GM12878 (cell line): ENCODE measurements at regions not wholly inside any gene's neighbourhood (a gene's known extent, or its start where the extent isn't known, plus 50 kb on each side); places are given as distances from the start of the nearest gene placed in this dataset.

ENCODE experiments used
- ASH2L ChIP-seq: fragments of 300-600, 200-600 bp; sonication (generic); IDR thresholded peaks from 2 replicates; pipeline ENCODE4 v1.6.1; 2017; ENCODE audit warnings: low read depth, mild to moderate bottlenecking, borderline replicate concordance
- ATF7 ChIP-seq: fragments of 450-650 bp; IDR thresholded peaks from 2 replicates; pipeline ENCODE4 v1.6.1; 2016; ENCODE audit warnings: low read depth, mild to moderate bottlenecking
- CHD1 ChIP-seq: IDR thresholded peaks from 2 replicates; pipeline ENCODE4 v1.6.1; 2012; ENCODE audit warnings: low read depth, low read length, improper control_type of control experiment
- CREM ChIP-seq: IDR thresholded peaks from 2 replicates; pipeline ENCODE4 v1.6.1; 2014; ENCODE audit warnings: antibody characterized with exemption, low read depth
- HDAC2 ChIP-seq: fragments of 200-600 bp; sonication (generic); IDR thresholded peaks from 2 replicates; pipeline ENCODE4 v1.6.1; 2017
- HDGF ChIP-seq: fragments of 450-650 bp; IDR thresholded peaks from 2 replicates; pipeline ENCODE4 v1.6.1; 2016; ENCODE audit warnings: antibody characterized with exemption
- IRF5 ChIP-seq: fragments of 450-650 bp; IDR thresholded peaks from 2 replicates; pipeline ENCODE4 v1.6.1; 2017; ENCODE audit warnings: borderline replicate concordance
- LARP7 ChIP-seq: fragments of 450-650 bp; IDR thresholded peaks from 2 replicates; pipeline ENCODE4 v1.6.1; 2017; ENCODE audit warnings: mild to moderate bottlenecking
- MEF2B ChIP-seq: fragments of 450-650 bp; IDR thresholded peaks from 2 replicates; pipeline ENCODE4 v1.6.1; 2018; ENCODE audit warnings: mild to moderate bottlenecking, moderate library complexity; ENCODE audit not compliant: partially characterized antibody, poor library complexity, severe bottlenecking
- MLLT1 ChIP-seq: fragments of 450-650 bp; IDR thresholded peaks from 2 replicates; pipeline ENCODE4 v1.6.1; 2016; ENCODE audit warnings: mild to moderate bottlenecking
- MXI1 ChIP-seq: fragments of 150-350 bp; IDR thresholded peaks from 2 replicates; pipeline ENCODE4 v1.6.1; 2011; ENCODE audit warnings: low read depth, mild to moderate bottlenecking, inconsistent platforms, low read length, improper control_type of control experiment
- NFIC ChIP-seq: IDR thresholded peaks from 2 replicates; pipeline ENCODE4 v1.6.1; 2012; ENCODE audit warnings: low read depth, mild to moderate bottlenecking, inconsistent platforms, low read length, moderate library complexity
- PAX5 ChIP-seq: IDR thresholded peaks from 2 replicates; pipeline ENCODE4 v1.6.1; 2011; ENCODE audit warnings: low read depth, low read length, borderline replicate concordance
- PBX3 ChIP-seq: IDR thresholded peaks from 2 replicates; pipeline ENCODE4 v1.6.1; 2011; ENCODE audit warnings: mild to moderate bottlenecking, low read depth, low read length, moderate library complexity; ENCODE audit not compliant: insufficient replicate concordance
- PML ChIP-seq: IDR thresholded peaks from 2 replicates; pipeline ENCODE4 v1.6.1; 2012; ENCODE audit warnings: low read length, inconsistent platforms
- SMARCA5 ChIP-seq: fragments of 450-650 bp; IDR thresholded peaks from 2 replicates; pipeline ENCODE4 v1.6.1; 2017; ENCODE audit warnings: mild to moderate bottlenecking
- SPI1 ChIP-seq: IDR thresholded peaks from 2 replicates; pipeline ENCODE4 v1.6.1; 2011; ENCODE audit warnings: low read depth, mild to moderate bottlenecking, low read length, moderate library complexity, borderline replicate concordance; ENCODE audit not compliant: insufficient read depth
- STAT1 ChIP-seq: fragments of 450-650 bp; conservative IDR thresholded peaks from 2 replicates; pipeline ENCODE4 v1.6.1; 2014; ENCODE audit warnings: antibody characterized with exemption, mild to moderate bottlenecking
- SUPT20H ChIP-seq: IDR thresholded peaks from 2 replicates; pipeline ENCODE4 v1.6.1; 2011; ENCODE audit warnings: low read depth, mild to moderate bottlenecking, low read length, moderate library complexity, borderline replicate concordance; ENCODE audit not compliant: control insufficient read depth
- TCF12 ChIP-seq: IDR thresholded peaks from 2 replicates; pipeline ENCODE4 v1.6.1; 2011; ENCODE audit warnings: low read depth, mild to moderate bottlenecking, low read length
- TCF3 ChIP-seq: IDR thresholded peaks from 2 replicates; pipeline ENCODE4 v1.6.1; 2012; ENCODE audit warnings: low read depth, mild to moderate bottlenecking, low read length, borderline replicate concordance; ENCODE audit not compliant: insufficient read depth
- WRNIP1 ChIP-seq: IDR thresholded peaks from 2 replicates; pipeline ENCODE4 v1.6.1; 2011; ENCODE audit warnings: low read depth, low read length, improper control_type of control experiment, borderline replicate concordance
- ZBTB40 ChIP-seq: fragments of 450-650 bp; IDR thresholded peaks from 2 replicates; pipeline ENCODE4 v1.6.1; 2016; ENCODE audit warnings: mild to moderate bottlenecking, moderate library complexity, borderline replicate concordance

GRCh38 chr2:64914735-64915509 lies 74.3 kb upstream of the SLC1A4 start (continued):
- peak; percentile 85; the same call in 1 of the 2 replicates for TF ChIP-seq PML
- TF ChIP-seq MEF2B, result peak; percentile 89
- TF ChIP-seq PBX3, result peak; percentile 74
- no peak for TF ChIP-seq MLLT1
- TF ChIP-seq CHD1, result no peak
- TF ChIP-seq SMARCA5, result peak; percentile 69; the same call in 1 of the 2 replicates
- no peak; the same call in 1 of the 2 replicates for TF ChIP-seq ATF7
- TF ChIP-seq HDGF, result 0 out of 2 replicates have a peak, but pooled peaks have one; percentile 12
- peak; percentile 11; the same call in 1 of the 2 replicates for TF ChIP-seq SPI1
- TF ChIP-seq HDAC2, result no peak
- TF ChIP-seq ASH2L, result 0 out of 2 replicates have a peak, but pooled peaks have one; percentile 15
- TF ChIP-seq WRNIP1, result peak; percentile 79; the same call in 1 of the 2 replicates
- TF ChIP-seq TCF3, result peak; percentile 98
- peak; percentile 81; the same call in 1 of the 2 replicates for TF ChIP-seq PAX5
- no peak; the same call in 1 of the 2 replicates for TF ChIP-seq ZBTB40
- no peak for TF ChIP-seq SUPT20H
- no peak for TF ChIP-seq IRF5
- peak; percentile 97 for TF ChIP-seq NFIC
- 0 out of 2 replicates have a peak, but pooled peaks have one; percentile 49 for TF ChIP-seq LARP7
- TF ChIP-seq STAT1, result no peak
- peak; percentile 99 for TF ChIP-seq TCF12
- TF ChIP-seq CREM, result peak; percentile 87
- no peak for TF ChIP-seq MXI1
